Prostate gland (tissue), 2 donors: ENCODE measurements at regions not wholly inside any gene's neighbourhood (a gene's known extent, or its start where the extent isn't known, plus 50 kb on each side); places are given as distances from the start of the nearest gene placed in this dataset.

Source experiments
- POLR2A ChIP-seq: fragments of 450-650 bp; IDR thresholded peaks from one replicate; pipeline ENCODE4 v1.6.1; 2016; ENCODE audit warnings: antibody characterized with exemption, mild to moderate bottlenecking
- POLR2AphosphoS5 ChIP-seq: sonication (generic); formaldehyde crosslinking; IDR thresholded peaks from one replicate; pipeline ENCODE4 v1.6.1; 2017; ENCODE audit warnings: antibody characterized with exemption
- TF ChIP-seq, protein P1 (sequence below), 4 experiments: fragments of 200-600 bp in 2 of 4; fragments of 450-650 bp in 2 of 4; sonication (generic) in 2 of 4; IDR thresholded peaks; 1 replicate in 3 of 4; 2 replicates in 1 of 4; pipeline ENCODE4 v1.5.1; 2016 to 2019; ENCODE audit warnings: antibody characterized with exemption in 4 of 4, mild to moderate bottlenecking in 2 of 4, moderate library complexity in 2 of 4

DNA sequence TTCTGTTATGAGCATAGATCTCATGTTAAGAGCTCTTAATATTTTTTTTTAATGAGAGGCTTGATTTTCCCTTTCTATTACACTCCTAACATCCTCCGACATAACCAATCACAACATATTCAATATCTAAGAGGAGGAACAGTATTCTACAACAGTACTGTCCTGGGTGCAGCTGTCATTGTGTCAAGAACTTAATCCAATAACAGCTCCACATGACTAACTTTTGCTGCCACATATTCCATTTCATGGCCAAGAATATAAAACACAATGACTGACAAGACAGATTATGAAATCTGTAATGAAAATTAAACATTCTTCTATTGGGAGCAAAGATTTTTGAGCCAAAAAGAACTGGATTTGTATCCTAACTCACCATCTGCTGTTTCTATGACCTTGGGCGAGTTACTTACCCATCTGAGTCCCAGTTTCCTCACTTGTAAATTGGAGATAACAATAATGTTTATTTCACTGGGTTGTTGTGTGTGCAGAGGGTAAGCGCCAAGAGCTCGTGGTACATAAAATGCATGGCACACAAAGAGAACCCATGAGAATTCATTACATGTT is 405.6 kb downstream of the SPRY1 start:
- TF ChIP-seq, protein P1, sequence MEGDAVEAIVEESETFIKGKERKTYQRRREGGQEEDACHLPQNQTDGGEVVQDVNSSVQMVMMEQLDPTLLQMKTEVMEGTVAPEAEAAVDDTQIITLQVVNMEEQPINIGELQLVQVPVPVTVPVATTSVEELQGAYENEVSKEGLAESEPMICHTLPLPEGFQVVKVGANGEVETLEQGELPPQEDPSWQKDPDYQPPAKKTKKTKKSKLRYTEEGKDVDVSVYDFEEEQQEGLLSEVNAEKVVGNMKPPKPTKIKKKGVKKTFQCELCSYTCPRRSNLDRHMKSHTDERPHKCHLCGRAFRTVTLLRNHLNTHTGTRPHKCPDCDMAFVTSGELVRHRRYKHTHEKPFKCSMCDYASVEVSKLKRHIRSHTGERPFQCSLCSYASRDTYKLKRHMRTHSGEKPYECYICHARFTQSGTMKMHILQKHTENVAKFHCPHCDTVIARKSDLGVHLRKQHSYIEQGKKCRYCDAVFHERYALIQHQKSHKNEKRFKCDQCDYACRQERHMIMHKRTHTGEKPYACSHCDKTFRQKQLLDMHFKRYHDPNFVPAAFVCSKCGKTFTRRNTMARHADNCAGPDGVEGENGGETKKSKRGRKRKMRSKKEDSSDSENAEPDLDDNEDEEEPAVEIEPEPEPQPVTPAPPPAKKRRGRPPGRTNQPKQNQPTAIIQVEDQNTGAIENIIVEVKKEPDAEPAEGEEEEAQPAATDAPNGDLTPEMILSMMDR (IDR thresholded peaks at IDR 0.05) = no peak
- TF ChIP-seq POLR2A = no peak
- TF ChIP-seq POLR2AphosphoS5 = no peak
